TTC549 (cell line): ENCODE measurements at regions not wholly inside any gene's neighbourhood (a gene's known extent, or its start where the extent isn't known, plus 50 kb on each side); places are given as distances from the start of the nearest gene placed in this dataset.

Experiments used
- FAIRE-seq: peaks from 2 replicates; lab custom pipeline; 2012; peaks lifted over from hg19 to GRCh38; lab: Jason Lieb, UNC

DNA sequence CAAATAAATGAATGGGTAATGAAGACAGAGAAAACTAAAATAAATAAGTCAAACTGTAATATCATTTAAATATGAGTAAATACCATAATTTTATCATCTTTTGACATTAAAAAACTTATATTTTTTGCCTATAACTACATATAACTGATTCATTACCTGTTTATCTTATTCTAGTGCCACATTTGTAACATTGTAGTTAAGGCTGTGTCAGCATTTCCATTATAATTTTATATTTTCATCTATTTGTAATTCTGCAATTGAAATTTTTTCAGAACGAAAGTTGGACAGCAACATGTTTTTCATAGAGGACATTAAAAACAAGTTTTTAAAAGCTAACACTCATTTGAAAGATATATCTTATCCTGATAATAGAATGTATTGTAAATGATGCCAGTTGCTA lies 1286.5 kb downstream of the LRFN5 start:
- FAIRE-seq: no peak

DNA sequence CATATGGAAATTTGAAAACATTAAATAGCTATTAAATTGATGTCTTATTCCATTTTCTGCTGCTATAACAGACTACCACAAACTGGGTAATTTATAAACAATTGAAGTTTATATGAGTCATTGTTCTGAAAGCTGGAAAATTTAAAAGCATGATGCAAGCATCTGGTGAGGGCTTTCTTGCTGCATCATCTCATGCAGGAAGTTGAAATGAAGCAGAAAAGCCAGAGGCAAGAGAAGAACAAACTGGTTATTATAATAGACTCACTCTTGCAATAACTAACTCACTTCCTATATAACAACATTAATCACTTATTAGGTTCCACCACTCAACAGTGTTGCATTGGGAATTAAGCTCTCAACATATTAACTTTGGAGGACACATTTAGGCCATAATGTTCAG lies 1277.4 kb downstream of the LRFN5 start:
- FAIRE-seq: no peak

DNA sequence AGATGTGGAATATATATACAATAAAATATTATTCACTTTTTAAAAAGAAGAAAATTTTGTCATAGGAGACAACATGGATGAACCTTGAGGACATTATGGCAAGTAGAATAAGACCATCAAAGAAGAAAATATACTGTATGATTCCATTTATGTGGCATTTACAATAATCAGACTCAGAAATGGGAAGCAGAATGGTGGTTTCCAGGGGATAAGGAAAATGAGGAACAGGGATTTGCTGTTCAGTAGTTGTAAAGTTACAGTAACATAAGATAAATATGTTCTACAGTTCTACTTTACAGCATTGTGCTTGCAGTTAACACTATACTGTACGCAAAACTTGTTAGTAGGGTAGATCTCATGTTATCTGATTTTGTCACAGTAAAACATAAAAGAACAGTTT lies 1271.0 kb downstream of the LRFN5 start:
- no peak for FAIRE-seq

DNA sequence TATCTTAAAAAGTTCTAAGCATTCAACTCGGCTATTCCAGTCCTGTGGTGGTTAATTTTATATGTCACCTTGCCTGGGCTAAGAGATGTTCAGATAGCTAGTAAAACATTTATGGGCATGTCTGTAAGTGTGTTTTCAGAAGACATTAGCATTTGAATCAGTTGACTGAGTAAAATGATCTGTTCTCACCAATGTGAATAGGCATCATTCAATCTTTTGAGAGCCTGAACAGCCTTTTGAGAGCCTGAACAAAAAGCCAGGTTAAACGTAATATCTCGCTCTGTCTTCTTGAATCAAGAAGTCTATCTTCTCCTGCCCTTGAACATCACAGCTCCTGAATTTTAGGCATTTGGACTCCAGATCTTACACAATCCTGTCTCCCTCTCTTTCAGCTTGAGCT lies 1266.1 kb downstream of the LRFN5 start:
- no peak for FAIRE-seq

DNA sequence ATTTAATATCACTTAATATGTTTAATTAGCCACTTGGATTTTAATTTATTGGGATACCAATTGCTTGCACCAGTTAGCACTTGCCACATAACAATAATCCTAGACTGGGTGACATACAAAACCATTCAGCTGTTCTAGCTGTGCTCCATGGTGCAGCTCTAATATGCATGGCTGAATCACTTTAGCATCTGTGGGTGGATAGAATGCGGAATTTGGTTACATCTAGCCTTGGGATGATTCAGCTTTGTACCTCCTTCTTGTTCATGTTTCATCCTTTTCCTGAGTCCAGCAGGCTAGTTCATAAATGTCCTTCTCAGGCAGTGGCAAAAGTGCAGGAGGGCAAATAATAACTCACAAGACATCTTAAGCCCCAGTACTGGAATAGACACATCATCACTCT lies 1263.0 kb downstream of the LRFN5 start:
- no peak for FAIRE-seq

DNA sequence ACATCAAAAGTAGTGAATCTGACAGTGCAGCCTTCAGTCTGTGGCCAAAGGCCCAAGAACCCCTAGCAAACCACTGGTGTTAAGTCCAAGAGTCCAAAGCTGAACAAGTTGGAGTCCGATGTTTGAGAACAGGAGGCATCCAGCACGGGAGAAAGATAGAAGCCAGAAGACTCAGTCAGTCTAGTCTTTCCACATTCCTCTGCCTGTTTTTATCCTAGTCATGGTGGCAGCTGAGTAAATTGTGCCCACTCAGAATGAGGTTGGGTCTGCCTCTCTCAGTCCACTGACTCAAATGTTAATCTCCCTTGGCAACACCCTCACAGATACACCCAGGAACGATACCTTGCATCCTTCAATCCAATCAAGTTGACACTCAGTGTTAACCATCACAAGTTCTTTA lies 1255.4 kb downstream of the LRFN5 start:
- FAIRE-seq: no peak

DNA sequence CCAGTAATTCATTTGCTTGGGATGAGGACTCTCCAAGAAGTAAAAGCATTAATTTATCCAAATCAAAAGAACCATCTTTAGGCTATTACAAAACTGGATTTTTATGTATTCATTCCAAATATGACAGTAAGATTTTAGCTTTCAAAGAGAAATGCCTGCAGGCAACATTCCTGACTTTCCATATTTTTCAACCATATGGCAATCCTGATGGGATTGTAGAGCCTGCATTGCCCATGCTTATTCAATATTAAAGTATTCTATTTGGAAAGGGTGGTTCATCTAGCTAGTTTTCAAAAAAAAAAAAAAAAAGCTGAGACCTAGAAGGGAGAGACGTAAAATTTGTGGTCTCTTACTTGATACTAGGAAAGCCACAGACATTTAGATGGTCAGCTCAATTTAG lies 1253.7 kb downstream of the LRFN5 start:
- no peak for FAIRE-seq

DNA sequence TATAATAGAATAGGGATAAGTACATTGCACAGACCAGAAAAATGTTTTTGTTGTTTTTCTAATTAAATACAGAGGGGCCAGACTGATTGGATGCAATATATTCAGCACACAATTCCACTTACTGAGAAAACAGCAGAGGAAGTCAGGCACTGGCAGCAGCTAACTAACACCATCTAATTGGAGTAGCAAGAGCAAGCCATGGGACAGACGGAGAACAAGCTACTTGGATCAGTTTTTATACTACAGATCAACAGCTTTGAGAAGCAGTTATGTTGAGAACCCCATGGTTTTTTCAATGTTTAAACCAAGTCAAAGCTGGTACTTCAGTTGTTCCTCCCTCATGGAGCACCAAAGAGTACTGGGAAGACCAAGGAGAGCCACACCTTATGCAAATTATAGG lies 1249.4 kb downstream of the LRFN5 start:
- FAIRE-seq: no peak

DNA sequence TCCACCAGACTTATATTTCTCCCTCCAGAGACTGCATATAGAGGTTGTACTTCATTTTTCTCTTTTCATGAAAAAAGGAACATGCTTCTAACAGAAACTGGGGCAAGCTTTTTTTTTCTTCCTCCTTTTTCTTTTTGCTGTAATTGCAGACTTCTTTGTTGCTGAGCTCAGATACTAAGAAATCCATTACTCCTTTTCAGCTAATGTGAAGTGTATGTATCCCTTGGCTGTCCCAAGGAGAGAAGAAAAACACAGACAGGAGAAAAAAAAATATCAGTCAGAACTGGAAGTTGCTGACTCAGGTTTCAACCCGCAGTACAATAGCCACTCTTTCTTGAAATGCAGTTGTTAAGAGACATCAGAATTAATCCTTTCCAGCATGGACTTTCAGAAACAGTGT lies 1248.4 kb downstream of the LRFN5 start:
- no peak for FAIRE-seq

DNA sequence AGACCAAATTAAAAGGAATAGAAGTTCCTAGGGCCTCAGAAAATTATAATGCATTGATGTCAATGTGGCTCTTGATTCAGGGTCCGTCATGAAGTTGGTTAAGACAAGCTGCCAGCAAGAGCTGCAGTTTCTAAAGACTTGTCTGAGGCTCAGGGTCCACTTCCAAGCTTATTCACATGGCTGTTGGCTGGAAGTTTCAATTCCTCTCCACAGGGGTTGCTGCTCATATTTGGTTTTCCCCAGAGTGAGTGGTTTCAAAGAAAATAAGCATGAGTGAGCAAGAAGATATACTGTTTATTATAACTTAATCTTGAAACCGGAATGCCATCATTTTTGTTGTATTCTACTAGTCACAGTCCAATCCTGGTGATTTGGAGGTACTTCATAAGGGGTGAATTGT lies 1247.4 kb downstream of the LRFN5 start:
- FAIRE-seq: no peak

DNA sequence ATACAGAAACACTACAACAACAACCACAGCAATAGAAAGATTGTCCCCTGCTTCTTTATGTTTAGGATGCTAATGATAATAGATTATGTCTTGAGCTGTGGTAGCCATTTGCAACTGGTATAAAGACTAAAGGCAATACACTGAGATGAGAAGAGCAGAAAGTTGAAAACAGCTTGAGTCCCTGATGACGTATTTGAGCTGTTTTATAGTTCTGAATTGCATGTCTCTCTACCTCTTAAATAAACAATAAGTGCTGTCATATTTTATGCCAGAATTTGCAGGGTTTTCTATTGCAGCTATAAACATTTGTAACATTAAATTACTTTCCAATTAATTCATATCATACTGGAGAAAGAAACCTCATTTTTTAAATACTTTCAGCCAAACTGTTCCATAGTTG lies 1242.0 kb downstream of the LRFN5 start:
- no peak for FAIRE-seq

DNA sequence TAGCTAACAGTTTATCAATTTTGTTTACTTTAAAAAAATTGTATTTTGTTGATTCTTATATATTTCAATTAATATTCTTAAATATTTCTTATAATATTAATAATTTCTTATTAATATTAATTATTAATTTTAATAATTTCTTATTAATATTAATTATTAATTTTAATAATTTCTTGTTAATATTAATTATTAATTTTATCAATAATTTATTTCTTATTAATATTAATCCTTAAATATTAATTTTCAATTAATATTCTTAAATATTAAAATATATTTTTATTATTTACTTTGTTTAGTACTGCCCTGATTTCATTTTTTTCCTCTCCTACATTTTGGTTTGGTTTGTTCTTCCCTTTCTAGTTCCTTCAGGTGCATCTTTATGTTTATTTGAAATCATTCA lies 1208.1 kb downstream of the LRFN5 start:
- peak; percentile 99 for FAIRE-seq

DNA sequence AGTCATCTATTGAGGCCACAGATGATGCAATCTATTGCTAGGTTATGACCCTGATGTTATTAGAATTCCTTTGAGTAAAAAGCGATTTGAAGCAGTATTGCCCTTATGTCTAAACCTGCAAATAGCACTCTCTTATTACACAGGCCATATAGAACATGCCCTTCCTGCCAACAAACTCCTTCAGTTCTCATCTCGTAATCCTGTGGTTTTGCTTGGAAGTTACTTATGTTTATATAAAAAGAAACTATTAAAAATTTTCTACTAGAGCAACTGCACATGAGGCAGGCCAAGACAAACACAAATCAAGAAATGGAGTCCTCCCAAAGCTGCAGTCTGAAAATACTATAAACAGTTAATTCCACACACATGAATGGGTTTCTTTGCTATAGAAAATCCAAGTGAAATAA lies 1200.2 kb downstream of the LRFN5 start:
- FAIRE-seq: no peak

DNA sequence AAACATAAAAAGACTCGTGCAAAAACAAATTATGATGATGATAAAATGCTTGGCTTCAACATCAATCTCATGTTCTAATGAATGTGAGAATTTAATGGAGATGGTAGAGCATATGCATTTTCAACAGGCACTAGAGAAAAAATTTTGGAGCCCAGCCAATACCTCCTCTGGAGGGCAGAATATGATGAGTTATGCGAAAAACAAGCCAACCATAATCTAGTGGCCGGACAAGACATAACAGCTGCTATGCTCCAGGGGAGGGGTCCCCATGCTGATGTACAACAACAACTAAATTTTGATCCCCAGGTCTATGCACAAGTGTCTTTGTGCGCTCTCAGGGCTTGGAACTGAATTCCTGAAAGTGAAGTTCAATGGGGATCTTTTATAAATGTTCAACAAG lies 1197.5 kb downstream of the LRFN5 start:
- no peak for FAIRE-seq

DNA sequence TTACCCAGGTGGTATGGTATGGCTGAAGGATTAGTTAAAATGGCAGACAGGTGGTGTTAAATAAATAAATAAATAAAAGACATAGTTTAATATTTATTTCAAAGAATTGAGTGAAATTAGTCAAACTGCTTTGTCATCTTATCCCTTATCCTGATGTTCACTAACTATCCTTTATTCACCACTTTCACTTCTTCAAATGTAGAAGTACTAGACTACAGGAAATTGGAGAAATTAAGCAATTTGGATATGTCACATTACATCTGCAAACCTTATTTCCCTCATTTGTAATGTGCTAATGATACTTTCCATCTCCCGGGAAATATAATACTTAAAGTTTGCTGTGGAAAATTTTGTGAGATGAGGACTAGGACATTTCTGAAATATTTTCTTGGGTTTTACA lies 1195.7 kb downstream of the LRFN5 start:
- FAIRE-seq: no peak

DNA sequence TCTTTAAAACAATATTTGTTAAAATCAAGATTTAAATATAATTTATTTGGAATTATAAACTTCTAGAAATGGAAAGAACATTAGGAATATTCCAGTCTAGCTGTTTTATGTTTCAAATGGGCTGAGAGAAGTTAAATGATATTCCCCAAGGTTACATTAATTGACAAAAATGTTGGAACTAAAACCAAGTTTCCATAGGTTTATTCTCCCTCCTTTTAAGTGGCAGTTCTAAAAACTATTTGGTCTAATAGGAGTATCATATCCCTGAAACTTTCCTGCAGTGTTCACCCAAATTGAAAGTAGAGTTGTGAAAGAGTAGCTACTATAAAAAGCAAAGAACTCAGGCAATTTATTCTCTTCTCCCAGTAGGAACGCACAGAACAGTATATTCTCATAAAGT lies 1185.5 kb downstream of the LRFN5 start:
- FAIRE-seq: no peak

DNA sequence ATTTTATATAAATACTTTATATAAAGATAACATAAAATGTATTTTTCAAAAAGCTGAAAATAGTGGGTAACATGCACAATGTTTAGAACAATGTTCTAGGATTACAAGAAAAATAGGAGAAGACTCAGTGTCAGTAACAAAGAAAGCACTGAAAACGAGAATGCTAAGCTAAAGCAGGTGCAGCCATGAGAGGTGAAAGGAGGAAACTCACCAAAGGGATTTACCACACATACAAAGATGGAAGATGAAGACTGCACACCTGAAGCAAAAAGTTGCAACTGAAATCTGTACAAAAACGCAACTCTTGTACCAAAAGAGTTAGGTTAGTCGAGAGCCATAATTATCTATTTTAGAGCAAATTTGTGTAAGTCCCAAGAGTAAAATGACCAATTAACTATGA lies 1176.1 kb downstream of the LRFN5 start:
- no peak for FAIRE-seq

DNA sequence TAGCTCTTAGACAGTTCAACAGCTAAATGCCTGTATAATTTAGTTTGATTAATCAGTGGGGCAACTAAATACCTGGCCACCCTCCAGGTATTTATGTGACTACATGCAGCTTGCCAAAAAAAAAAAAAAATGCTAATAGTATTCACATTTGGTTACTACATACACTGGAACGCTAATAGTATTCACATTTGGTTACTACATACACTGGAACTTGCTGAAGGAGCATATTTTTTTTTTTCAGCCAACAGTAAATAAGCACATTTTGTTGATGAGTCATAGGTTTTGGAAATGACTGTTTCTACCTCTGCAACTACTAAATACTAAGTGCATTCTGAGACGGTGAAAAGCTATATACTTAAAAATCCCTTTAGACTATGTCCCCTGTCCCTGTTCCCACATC lies 1172.3 kb downstream of the LRFN5 start:
- FAIRE-seq: no peak

DNA sequence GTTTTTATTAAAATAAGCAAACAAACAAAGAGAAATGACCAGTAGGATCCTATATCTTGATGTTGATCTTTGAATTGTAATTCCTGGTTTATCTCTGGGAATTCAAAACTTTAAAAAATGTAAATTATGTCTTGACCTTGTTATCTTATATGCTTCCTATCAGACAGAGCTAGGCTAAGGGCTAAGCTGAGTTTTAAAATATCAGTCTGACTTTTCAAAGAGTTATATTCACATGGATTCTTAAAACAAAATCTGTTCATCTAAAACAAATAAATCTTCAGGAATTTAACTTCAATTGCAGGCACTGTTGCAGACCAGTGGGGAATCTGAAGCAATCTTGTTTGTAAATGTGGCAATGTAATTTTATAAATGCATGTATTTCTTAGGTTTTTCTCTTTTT lies 1144.1 kb downstream of the LRFN5 start:
- FAIRE-seq: no peak

DNA sequence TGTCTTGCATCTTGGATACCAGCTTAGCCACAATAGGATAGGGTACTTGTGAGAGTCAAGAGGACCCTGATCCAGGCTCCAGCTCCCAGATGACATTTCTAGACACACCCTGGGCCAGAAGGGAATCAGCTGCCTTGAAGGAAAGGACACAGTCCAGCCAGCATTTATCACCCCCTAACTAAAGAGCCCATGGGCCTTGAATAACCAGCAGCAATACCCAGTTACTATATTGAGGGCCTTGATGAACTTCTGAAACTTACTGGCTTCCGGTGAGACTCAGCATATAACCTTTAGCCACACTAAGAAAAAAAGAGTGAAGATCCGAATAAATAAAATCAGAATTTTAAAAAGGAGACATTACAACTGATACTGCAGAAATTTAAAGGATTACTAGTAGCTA lies 1135.4 kb downstream of the LRFN5 start:
- no peak for FAIRE-seq

DNA sequence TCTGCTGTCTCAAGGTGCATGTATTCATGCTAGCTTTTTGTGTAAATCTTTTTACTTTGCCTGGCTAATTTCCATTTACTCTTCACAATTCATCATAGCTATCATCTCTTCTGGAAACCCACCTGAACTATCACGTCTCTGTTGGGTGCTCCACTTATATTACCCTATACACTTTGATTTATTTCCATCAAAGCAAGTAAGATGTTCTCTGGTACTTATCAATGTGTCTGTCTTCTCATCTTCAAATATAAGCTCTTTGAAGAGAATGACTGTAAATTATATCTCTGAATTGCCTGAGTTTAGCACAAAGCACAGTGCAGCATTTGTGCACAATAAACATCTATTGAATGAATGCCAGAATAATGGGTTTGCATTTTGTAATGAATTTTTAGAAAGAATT lies 1129.7 kb downstream of the LRFN5 start:
- no peak for FAIRE-seq

DNA sequence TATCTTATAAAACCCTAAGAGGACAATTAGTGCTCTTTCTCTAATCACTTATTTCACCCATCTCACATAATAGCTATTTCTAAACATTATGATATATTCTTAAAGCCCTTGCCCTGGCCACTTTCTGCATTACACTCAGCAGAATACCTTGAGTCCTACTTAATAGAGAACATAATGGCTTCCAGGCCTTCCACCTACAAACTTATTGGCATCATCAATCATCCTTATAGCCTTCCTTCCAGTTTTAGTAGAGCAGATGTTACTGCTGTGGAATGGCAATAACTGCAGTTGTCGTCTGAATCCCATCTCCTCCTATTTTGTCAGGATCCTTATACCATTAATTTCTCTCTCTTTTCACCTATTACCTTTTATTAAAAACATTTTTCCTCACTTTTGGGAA lies 1127.4 kb downstream of the LRFN5 start:
- no peak for FAIRE-seq

DNA sequence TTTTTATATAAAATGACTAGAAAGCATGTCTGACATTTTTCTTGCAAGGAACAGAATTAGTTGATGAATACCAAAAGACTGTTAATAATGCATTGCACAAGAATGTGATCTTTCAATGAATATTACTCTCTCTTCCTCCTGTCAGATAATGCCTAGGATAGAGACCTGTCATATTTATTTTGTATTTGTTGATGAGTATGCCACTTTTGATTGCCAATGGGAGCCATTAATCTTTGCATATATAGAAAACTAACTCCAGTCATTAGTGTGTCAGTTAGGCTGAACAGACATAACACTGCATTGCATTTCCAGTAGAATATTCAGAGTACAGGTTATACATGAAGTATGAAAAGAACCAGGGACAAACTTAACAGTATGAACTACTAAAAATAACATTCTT lies 1125.3 kb downstream of the LRFN5 start:
- no peak for FAIRE-seq

DNA sequence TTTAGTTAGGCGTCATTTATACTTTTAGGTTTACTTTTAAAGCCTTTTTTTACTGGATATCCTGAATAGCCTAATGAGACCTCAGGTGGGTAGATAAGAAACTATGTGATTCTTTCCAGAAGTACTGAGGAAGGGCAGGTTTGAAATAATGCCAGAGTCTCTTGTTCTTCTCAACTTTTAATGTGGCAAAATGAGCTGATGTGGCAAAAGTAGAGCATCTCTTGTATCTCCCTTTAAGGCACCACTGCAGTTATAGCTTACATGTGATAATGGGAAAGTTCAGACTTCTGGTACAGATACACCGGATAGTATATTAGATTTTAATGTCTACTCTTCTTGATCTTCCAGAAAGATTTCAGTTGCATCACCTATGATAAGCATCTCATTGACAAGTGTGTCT lies 1124.8 kb downstream of the LRFN5 start:
- FAIRE-seq: no peak

DNA sequence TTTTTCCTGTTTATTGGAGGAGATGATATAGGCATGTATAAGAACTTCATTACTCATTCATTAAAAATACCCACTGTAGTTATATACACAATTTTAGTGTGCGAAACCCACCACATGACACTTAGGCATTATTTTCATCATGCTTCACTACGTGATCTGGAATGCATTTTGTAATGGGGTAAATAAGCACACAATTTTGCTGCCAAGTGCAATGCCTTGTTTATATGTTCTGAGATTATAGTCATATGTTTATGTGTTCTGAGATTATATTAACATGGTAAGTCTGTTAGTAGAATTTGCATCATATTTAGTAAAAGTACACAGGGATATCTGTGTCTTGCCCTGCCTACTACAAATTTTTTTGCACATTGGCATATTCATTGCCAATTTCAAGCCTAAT lies 1123.0 kb downstream of the LRFN5 start:
- no peak for FAIRE-seq

DNA sequence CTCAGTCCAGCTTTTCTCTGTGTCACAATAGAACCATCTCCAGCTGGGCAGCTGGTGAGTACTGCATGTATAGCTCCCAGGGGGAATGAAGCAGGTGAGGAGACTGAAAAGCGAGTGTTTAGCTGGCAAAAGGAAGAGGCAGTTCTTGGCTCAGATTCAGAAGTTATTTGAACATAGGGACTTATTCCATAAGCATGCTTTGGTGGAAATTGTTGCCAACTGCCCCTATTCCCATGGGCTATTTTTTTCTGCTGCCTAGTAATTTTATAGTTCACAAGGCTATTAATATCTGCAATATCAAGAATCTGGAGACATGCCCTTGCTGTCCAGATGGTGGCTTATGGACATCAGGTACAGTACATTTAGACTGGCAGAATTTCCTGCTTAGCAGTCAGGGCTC lies 1112.7 kb downstream of the LRFN5 start:
- FAIRE-seq: no peak
